ENCODE measurements at regions not wholly inside any gene's neighbourhood (a gene's known extent, or its start where the extent isn't known, plus 50 kb on each side); places are given as distances from the start of the nearest gene placed in this dataset.

DNA sequence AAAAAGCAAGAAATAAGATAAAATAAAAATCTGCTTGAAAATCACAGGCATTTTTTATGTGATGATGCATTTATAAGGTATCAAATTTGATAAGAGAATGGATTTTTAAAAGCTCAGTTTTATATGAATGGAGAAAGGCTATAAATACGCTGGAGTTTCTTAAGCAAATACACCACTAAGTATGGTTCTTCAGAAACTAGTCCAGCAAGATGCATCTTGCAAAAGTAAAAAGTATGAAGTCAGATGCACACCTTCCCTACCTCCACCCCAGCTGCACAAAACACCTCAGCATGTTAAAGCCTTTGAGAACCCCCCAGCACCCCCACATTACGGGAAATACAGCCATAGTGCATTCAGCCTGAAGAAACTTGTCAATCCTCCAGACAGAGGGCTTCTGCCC lies 143.1 kb upstream of the PROX1 start:
- Histone ChIP-seq H3K36me3 (no peaks in the 10 kb centered on the region), H3K4me3 (no peak overlapping the region), H3K4me1 (no peaks in the 10 kb centered on the region), H3K9me3 (no peaks in the 10 kb centered on the region), H3K27me3 (peaks cover 0 to 5% (median 0%) of the 10 kb centered on the region in 7 donors), H3K27ac (no peak overlapping the region)
- ATAC-seq (no peak), DNase-seq (no peak)
- WGBS, 2 donors: 76 to 87% methylated on average over 2 of the region's 2 CpGs
- TF ChIP-seq, protein P1, sequence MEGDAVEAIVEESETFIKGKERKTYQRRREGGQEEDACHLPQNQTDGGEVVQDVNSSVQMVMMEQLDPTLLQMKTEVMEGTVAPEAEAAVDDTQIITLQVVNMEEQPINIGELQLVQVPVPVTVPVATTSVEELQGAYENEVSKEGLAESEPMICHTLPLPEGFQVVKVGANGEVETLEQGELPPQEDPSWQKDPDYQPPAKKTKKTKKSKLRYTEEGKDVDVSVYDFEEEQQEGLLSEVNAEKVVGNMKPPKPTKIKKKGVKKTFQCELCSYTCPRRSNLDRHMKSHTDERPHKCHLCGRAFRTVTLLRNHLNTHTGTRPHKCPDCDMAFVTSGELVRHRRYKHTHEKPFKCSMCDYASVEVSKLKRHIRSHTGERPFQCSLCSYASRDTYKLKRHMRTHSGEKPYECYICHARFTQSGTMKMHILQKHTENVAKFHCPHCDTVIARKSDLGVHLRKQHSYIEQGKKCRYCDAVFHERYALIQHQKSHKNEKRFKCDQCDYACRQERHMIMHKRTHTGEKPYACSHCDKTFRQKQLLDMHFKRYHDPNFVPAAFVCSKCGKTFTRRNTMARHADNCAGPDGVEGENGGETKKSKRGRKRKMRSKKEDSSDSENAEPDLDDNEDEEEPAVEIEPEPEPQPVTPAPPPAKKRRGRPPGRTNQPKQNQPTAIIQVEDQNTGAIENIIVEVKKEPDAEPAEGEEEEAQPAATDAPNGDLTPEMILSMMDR (IDR thresholded peaks at IDR 0.05): no peak
- intact Hi-C loops (cut with DNase I): no loop called here

DNA sequence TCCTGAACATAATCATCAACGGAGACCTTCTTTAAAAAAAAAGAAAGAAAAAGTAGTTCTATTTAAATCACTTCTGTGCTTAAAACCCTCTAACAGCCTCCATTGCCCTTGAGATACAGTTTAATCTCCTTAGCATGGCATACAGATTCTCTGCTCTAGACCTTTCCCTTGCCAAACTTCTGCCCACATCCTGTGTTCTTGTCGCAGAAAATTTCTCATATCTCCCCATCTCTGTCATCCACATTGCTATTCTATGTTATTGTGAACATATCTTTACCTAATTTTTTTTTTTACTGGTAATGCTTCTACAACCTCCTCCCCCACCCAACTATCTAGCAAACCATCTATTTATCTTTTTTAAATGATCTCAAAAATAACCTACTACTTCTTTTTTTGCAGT lies 135.7 kb upstream of the PROX1 start:
- H3K4me1 ChIP-seq: no peaks in the 10 kb centered on the region
- intact Hi-C loops (cut with DNase I): no loop called here
- no peak overlapping the region for H3K27ac ChIP-seq
- H3K9me3 ChIP-seq: no peaks in the 10 kb centered on the region
- H3K36me3 ChIP-seq: no peaks in the 10 kb centered on the region
- H3K4me3 ChIP-seq: no peak overlapping the region
- DNase-seq (no peak), ATAC-seq (no peak)
- TF ChIP-seq, protein P1 (IDR thresholded peaks at IDR 0.05): no peak
- H3K27me3 ChIP-seq: peaks cover 0 to 12% (median 0%) of the 10 kb centered on the region in 7 donors
- 40 to 54% methylated on average over 2 of the region's 2 CpGs for WGBS, 2 donors

DNA sequence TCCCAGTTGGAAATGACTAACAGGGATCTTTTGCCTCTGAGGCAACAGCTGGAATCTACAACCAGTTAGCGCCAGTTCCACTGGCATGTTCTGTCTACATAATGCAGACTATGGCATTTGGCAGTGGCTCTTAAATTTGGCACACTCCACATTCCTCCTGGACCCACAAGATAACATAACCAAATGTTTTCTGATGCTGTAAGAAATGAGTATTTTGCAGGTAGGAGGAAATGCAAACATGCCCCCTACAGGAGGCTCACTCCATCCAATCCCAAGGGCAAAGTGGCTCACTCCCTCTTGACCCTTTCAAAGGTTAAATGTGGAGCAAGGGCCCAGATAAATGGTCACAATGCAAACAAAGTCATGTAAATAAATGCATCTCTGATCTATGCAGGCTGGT lies 129.2 kb upstream of the PROX1 start:
- Histone ChIP-seq H3K4me1 (no peaks in the 10 kb centered on the region), H3K36me3 (no peaks in the 10 kb centered on the region), H3K27ac (no peak overlapping the region), H3K9me3 (no peaks in the 10 kb centered on the region), H3K4me3 (no peak overlapping the region), H3K27me3 (peaks cover 0 to 3% (median 0%) of the 10 kb centered on the region in 7 donors)
- TF ChIP-seq, protein P1 (IDR thresholded peaks at IDR 0.05): no peak
- intact Hi-C loops (cut with DNase I): no loop called here
- DNase-seq (no peak), ATAC-seq (no peak)
- 93 to 94% methylated on average over 1 of the region's 1 CpG for WGBS, 2 donors

DNA sequence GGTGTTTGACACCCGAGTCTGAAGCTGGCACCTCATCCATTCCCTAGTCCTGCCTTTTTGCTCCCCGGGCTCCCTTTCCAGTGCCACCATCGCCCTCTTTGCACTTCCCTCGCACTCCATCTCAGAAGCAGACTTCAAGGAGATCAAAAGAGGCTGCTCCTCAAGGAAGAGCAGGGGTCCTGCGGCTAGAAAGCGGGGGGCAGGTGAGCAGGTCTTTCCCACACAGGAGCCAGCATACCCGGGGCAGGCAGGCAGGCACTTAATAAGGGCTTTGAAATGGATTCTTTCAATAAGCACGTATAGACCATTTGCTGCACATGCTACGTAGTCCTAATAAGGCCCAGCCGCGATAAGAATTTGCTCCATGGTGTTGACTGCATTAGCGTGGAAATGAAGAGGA lies 125.9 kb upstream of the PROX1 start:
- no peak overlapping the region for H3K27ac ChIP-seq
- TF ChIP-seq, protein P1 (IDR thresholded peaks at IDR 0.05): no peak
- no peaks in the 10 kb centered on the region for H3K4me1 ChIP-seq
- ATAC-seq (no peak), DNase-seq (no peak)
- H3K9me3 ChIP-seq: no peaks in the 10 kb centered on the region
- intact Hi-C loops (cut with DNase I): no loop called here
- WGBS, 2 donors: 84 to 86% methylated on average over 12 of the region's 12 CpGs
- H3K36me3 ChIP-seq: no peaks in the 10 kb centered on the region
- H3K27me3 ChIP-seq: peaks cover 0 to 7% (median 0%) of the 10 kb centered on the region in 7 donors
- no peak overlapping the region for H3K4me3 ChIP-seq
